ENCODE measurements at regions not wholly inside any gene's neighbourhood (a gene's known extent, or its start where the extent isn't known, plus 50 kb on each side); places are given as distances from the start of the nearest gene placed in this dataset.

DNA sequence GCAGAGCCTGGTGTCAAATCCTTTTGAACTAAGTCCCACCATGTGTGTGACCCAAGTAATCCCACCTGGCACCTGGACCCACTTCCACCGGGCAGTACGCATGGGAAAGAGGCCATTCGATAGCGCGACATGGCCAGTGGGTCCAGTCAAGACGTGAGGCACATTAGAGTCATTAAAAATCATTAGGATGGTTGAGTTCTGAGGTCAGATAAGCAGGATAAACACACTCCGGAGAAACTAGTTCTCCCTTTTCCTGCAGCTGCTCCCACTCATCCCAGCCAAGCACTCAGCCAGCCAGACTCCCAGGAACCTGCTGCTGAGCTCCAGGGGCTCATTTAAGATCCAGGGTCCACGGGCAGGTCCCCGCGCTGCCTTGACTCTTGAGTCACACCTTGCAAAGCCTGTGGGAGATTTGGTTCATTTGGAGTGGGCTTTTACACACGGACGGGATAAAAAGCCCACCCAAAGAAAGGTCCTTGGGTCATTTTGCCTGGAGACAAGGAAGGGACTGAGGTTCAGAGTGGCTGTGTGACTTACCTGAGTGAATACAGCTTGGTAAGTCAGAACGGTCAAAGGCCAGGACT lies 313.9 kb downstream of the BCL11B start:
- TF ChIP-seq, protein P1, sequence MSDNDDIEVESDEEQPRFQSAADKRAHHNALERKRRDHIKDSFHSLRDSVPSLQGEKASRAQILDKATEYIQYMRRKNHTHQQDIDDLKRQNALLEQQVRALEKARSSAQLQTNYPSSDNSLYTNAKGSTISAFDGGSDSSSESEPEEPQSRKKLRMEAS (IDR thresholded peaks at IDR 0.05), result no peak
- TF ChIP-seq, protein P2, sequence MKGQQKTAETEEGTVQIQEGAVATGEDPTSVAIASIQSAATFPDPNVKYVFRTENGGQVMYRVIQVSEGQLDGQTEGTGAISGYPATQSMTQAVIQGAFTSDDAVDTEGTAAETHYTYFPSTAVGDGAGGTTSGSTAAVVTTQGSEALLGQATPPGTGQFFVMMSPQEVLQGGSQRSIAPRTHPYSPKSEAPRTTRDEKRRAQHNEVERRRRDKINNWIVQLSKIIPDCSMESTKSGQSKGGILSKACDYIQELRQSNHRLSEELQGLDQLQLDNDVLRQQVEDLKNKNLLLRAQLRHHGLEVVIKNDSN (IDR thresholded peaks at IDR 0.05), result no peak
- TF ChIP-seq RAD21 (IDR thresholded peaks at IDR 0.05; ENCODE audit: low read depth), result no peak
- TF ChIP-seq EP300 (IDR thresholded peaks at IDR 0.05; ENCODE audit: borderline replicate concordance), result no peak
- TF ChIP-seq CREB1 (IDR thresholded peaks at IDR 0.05; ENCODE audit: low read depth), result no peak
- TF ChIP-seq ZBTB7A (IDR thresholded peaks at IDR 0.05; ENCODE audit: low read depth), result no peak
